ENCODE measurements at regions not wholly inside any gene's neighbourhood (a gene's known extent, or its start where the extent isn't known, plus 50 kb on each side); places are given as distances from the start of the nearest gene placed in this dataset.

- intact Hi-C loops (cut with micrococcal nuclease) (no loop called here), dilution Hi-C loops (cut with MboI; ENCODE audit: extremely low pct_ligation_motif_present, low sequenced_read_pairs) (no loop called here)
- ChIA-PET CTCF (no interaction called here), POLR2A (no interaction called here)
- H3K9ac ChIP-seq (replicated peaks; ENCODE audit: extremely low read depth, insufficient read depth, low read length) = no peak overlapping the region
- H3K4me1 ChIP-seq (ENCODE audit: control insufficient read depth, extremely low read depth, insufficient read depth, low read length) = no peaks in the 10 kb centered on the region
- no peak overlapping the region for H3K27ac ChIP-seq (ENCODE audit: insufficient read depth, low read depth, low read length)
- no peaks in the 10 kb centered on the region for H3K79me2 ChIP-seq (ENCODE audit: control insufficient read depth, insufficient read depth, low read length)
- FAIRE-seq (no peak), DNase-seq (ENCODE audit: low read depth, low spot score) (no peak)
- no peaks in the 10 kb centered on the region for H3K9me1 ChIP-seq (replicated peaks; ENCODE audit: control insufficient read depth, extremely low read depth, insufficient read depth, low read length)
- no TSS peak for BruUV-seq (replicated peaks)
- no peak for TF ChIP-seq MAX (IDR thresholded peaks at IDR 0.05; ENCODE audit: insufficient read depth, insufficient read length)
- TF ChIP-seq POLR2A (IDR thresholded peaks at IDR 0.05; ENCODE audit: low read depth, low read length) = no peak
- TF ChIP-seq JUN (IDR thresholded peaks at IDR 0.05; ENCODE audit: borderline replicate concordance, insufficient read depth, insufficient read length, low read depth) = no peak
- TF ChIP-seq GATA2 (IDR thresholded peaks at IDR 0.05; ENCODE audit: insufficient read depth, insufficient read length, low read depth, low read length) = no peak
- no peak for TF ChIP-seq FOS (IDR thresholded peaks at IDR 0.05; ENCODE audit: borderline replicate concordance, insufficient read depth, low read length)
- no peaks in the 10 kb centered on the region for H3K27me3 ChIP-seq (ENCODE audit: control insufficient read depth in 2 of 2, insufficient read depth in 2 of 2, low read length in 2 of 2)
- H2AFZ ChIP-seq (ENCODE audit: low read depth, low read length) = no peak overlapping the region
- no peak overlapping the region for H3K4me2 ChIP-seq (ENCODE audit: insufficient read depth, low read length)
- no peak overlapping the region for H3K4me3 ChIP-seq (replicated peaks in 1 of 3; ENCODE audit: insufficient read depth in 1 of 3, low read depth in 1 of 3, low read length in 3 of 3)
- no peaks in the 10 kb centered on the region for H4K20me1 ChIP-seq (replicated peaks; ENCODE audit: control insufficient read depth, extremely low read depth, insufficient read depth, low read length)
- H3K9me3 ChIP-seq (replicated peaks; ENCODE audit: control insufficient read depth, insufficient read depth, low read length) = peaks cover 3% of the 10 kb centered on the region
- no peaks in the 10 kb centered on the region for H3K36me3 ChIP-seq (ENCODE audit: control insufficient read depth in 2 of 2, extremely low read depth in 1 of 2, insufficient read depth in 2 of 2, low read length in 2 of 2)
Measured at GRCh38 chr5:30853158-30853557, 340.3 kb upstream of the CDH6 start.

GRCh38 chr5:30850866-30851265, 342.6 kb upstream of the CDH6 start:
- POLR2A ChIA-PET = no interaction called here
- BruUV-seq (replicated peaks) = no TSS peak
- DNase-seq (ENCODE audit: low read depth, low spot score) (no peak), FAIRE-seq (no peak)
- Histone ChIP-seq H3K9ac (replicated peaks; ENCODE audit: extremely low read depth, insufficient read depth, low read length) (no peak overlapping the region), H3K4me2 (ENCODE audit: insufficient read depth, low read length) (no peak overlapping the region), H3K9me1 (replicated peaks; ENCODE audit: control insufficient read depth, extremely low read depth, insufficient read depth, low read length) (no peaks in the 10 kb centered on the region), H3K79me2 (ENCODE audit: control insufficient read depth, insufficient read depth, low read length) (no peaks in the 10 kb centered on the region), H3K4me1 (ENCODE audit: control insufficient read depth, extremely low read depth, insufficient read depth, low read length) (no peaks in the 10 kb centered on the region), H3K4me3 (replicated peaks in 1 of 3; ENCODE audit: insufficient read depth in 1 of 3, low read depth in 1 of 3, low read length in 3 of 3) (no peak overlapping the region), H3K27ac (ENCODE audit: insufficient read depth, low read depth, low read length) (no peak overlapping the region), H3K9me3 (replicated peaks; ENCODE audit: control insufficient read depth, insufficient read depth, low read length) (no peaks in the 10 kb centered on the region), H3K27me3 (ENCODE audit: control insufficient read depth in 2 of 2, insufficient read depth in 2 of 2, low read length in 2 of 2) (no peaks in the 10 kb centered on the region), H2AFZ (ENCODE audit: low read depth, low read length) (no peak overlapping the region), H4K20me1 (replicated peaks; ENCODE audit: control insufficient read depth, extremely low read depth, insufficient read depth, low read length) (no peaks in the 10 kb centered on the region), H3K36me3 (ENCODE audit: control insufficient read depth in 2 of 2, extremely low read depth in 1 of 2, insufficient read depth in 2 of 2, low read length in 2 of 2) (no peaks in the 10 kb centered on the region)
- dilution Hi-C loops (cut with MboI; ENCODE audit: extremely low pct_ligation_motif_present, low sequenced_read_pairs) = no loop called here
- intact Hi-C loops (cut with micrococcal nuclease) = no loop called here
- no peak for TF ChIP-seq EZH2 (IDR thresholded peaks at IDR 0.05; ENCODE audit: borderline replicate concordance, low read depth, low read length, severe bottlenecking)
- TF ChIP-seq POLR2AphosphoS5 (IDR thresholded peaks at IDR 0.05; ENCODE audit: insufficient read depth, low read depth, low read length) = no peak
- CTCF ChIA-PET = no interaction called here

Measured in endothelial cell of umbilical vein (primary cell).